GM18858 (cell line): ENCODE measurements at regions not wholly inside any gene's neighbourhood (a gene's known extent, or its start where the extent isn't known, plus 50 kb on each side); places are given as distances from the start of the nearest gene placed in this dataset.

ENCODE experiments used
- ATAC-seq: cut with Tn5 transposase; IDR thresholded peaks from one replicate; pipeline ENCODE4 v1.9.1; 2021; ENCODE audit not compliant: unreplicated experiment

DNA sequence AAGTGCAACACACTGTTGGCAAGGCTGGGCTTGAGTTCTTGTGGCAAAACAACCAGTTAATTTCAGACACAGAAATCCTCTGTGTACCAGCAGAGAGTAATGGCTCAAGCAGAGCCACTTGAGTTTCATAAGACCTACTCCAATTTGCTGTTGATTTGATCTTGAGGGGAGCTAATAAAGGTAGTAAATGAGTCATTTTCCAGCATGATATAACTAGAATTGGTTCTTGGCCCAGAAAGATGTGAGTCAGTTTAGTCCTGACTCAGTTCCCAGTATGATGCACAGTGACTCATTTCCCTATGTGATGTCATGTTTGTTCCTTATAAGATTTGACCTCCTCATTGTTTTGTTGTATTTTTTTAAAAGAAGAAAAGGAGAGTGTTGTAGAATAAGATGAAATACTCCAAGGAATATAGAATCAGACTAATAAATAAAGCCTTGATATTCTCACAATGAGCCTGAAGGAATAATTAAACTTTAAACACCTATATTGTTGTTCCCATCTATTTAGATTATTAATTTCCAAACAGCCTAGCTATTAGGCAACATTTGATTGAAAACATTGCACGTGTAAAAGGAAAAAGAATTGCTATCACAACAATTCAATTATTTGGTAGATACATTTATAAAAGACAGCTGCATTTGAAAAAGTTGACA, 186.2 kb downstream of the REEP3 start:
- ATAC-seq = peak; percentile 87

DNA sequence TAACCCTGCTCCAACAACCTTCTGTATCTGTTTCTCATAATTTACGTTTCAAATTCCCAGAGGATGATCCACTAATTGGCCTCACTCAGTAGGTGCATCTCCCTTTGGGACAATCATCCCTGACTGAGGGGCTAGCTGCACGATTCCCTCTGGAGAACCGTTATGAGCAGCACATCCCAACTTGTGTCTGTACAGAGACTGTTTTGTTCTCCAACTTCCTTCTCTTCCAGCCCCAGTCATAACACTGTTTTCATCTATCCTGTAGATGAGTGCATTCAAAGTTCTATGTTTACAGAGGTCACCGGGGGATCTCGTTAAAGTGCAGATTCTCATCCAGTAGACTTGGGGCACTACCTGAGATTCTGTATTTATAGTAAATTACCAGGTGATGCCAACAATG, 187.2 kb downstream of the REEP3 start:
- no peak for ATAC-seq

DNA sequence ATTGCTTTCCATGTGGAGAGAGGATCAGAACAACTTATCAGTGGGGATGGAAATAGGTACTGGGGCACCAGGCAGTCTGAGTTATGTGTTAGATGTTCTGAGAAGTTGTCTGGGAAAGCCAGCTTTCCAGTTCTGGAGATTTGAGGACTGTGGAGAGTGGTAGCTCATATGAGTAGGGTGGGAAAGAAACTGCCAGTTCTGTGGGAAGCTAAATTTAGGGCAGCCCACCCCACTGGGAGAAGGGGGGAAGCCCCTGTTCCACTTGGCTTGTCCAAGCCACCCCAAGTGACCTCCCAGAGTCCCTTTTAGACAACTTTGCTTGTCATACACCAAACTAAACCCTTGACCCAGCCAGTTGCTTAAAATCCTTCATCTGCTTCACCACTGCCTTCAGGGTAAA, 189.5 kb downstream of the REEP3 start:
- no peak for ATAC-seq

DNA sequence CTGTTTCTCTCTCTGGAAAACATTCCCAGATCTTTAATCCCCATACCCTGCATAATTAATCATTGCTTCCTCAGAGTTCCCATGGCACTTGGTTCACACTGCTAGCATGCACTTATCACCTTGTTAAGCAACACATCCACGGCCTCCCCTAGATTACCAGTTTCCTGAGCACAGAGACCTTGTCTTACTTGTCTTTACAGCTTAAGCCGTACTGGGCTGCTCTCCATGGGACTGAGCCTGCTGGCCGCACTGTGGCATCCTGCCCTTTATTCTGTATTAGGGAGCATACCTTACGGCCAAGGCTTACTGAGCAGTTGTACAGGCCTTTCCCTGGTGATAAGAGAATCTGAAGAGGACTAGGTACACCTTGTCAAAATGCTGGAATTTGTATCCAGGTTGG, 190.2 kb downstream of the REEP3 start:
- no peak for ATAC-seq

DNA sequence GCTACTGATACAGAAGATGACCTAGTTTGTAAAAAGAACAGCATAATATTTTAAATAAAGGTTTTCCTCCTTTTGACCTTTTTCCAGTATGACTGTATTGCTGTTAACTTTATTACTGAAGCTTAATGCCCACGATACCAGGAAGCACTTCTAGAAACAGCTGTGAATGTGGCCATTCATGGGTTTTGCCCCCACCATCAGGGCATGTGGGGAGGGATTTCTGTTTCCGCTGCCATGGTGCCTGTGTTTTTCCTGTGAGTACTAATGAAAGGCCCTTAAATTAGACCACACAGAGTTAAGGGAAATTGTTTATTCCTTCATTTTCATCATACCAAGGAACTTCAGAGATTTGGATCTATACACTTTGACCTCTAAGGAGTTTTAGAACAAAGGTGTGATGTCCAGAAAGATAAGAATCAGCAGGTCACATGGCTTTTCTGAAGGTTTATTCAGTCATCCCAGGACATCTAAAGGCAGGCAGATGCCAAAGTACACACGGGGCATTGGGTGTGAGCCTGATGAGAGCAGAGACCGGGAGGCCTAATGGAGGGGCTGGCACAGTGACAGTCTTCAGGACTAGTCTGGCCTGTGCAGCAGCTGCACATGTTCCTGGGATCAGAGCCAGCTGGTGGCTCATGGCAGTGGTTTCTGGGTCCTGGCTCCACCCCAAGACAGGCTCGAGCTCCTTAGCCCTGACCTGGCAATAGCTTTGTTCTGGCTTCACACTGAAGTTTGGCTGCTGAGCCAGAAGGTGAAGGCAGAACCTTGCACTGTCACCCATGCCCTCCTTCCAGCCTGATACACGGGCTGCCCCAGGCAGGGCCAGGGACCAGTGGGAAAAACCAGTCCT, 190.9 kb downstream of the REEP3 start:
- no peak for ATAC-seq

DNA sequence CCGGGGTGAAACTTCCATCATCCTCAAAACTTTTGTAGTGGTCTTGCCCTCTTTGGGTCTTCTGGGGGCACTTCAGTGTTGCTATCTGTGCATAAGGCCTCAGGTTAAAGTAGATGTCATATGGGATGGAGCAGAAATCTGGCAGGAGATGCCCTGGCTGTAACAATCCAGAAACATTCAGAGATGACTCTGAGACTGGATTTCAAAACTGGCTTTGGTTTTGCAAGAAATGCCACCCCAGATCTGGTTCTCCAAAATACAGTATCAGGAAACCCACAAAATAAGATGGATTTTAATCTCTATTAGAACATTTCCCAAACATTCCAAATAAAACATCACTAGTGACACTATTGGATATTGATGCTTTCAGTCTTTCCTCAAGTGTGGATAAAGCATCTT, 191.5 kb downstream of the REEP3 start:
- ATAC-seq = no peak

DNA sequence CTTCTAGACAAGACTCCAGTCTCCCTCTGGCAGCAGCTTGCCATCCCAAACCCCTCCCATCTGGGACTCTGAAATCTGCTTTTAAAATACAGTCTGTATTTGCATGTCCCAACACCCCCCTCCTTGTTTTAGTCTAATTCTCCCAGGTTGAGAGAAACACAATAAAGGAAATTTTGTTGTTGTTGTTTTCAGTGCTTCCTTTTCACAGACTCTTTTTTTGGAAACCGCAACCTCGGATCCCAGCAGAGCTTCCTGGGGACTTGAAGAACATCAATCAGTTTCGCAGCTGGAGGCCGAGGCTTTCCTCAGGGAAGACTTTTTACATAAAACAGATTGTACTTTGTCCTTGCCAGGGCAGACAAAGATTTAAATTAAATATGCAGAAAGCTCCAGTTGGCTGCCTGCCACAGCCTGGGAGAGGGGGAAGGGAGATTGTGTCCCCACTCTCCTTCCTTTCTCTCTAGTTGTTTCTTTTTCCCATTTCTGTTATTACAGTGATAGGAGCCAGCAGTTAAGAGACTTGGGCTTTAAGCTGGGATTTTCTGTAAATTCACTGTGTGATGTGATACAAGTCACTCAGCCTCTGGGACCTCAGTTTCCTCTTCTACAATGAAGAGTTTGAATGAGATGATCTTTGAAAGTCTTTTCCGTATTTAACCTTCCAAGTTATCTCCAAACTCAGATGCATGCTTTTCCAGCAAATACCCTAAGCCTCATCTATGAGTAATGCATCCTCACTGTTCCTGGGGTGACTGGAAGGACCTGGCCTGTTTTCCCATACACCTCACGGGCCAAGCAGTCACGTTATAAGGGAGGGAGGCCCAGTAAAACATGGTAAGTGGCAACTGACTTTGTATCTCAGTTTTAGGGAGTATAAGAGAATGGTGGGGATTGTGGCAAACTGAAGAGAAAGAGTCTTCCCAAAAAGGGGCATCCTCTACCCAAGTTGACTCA, 192.3 kb downstream of the REEP3 start:
- ATAC-seq = no peak

DNA sequence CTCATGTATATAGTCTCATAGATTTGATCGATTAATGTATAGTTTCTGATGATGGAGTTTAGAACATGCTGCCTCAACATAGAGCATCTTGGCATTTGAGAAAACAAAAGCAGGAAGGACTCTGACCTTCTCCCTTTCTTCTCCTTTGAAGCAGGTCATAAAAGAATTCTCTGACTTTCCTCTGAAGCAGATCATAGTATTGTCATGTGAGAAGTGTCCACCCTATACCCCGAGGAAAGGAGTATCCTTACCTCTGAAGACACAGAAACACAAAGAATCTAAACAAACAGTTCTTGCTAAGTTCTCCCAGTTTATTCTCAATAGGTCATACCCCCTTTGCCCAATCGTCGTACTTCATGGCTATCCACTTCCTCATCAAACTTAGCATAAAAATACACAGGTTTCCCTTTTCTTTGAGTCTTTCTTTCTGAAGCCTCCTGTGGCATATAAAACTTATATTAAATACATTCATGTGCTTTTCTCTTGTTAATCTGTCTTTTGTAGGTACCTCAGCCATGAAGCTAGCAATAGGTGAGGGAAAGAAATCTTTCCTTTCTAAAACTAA, 194.9 kb downstream of the REEP3 start:
- no peak for ATAC-seq

DNA sequence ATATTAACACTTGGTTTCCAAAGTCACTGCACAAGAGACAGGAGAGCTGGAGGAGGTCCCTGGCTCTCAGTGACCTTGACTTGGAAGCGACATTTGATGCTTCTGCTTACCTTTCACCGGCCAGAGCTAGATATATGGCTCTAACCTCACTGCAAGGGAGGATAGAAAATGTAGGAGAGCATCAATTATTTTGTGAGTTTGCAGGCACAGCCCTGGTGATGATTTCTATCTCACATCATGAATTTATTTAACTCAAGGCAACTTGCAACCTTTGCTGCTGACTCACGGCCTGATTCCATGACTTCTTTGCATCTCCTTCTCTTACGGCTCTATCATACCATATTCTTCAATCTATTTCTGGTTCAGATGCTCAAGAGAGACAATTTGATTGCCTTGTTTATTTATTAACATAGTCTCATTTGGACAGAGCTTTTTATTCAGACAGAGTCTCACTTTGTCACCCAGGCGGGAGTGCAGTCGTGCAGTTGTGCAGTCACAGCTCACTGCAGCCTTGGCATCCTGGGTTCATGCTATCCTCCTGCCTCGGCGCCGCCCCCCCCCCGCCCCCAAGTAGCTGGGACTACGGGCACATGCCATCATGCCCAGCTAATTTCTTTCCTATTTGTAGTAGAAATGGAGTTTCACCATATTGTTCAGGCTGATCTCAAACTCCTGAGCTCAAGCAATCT, 196.0 kb downstream of the REEP3 start:
- no peak for ATAC-seq

DNA sequence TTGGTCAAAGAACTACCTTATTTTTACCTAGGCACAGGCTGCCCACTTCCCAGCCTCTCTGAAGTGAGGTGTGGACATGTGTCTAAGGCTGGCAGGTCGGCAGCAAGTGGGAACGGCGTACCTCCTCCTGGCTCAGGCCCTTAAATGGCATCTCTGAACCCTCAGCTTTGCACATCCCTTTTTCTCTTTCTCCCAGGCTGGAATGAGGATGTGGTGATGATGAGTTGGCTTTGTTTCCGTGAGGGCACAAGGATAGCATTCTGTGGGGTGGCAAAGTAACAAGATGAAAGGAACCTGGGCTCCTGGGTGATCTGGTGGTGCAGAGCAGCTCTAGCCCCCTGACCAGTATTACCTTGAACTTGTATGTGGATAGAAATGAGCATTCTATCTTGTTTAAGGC, 196.8 kb downstream of the REEP3 start:
- no peak for ATAC-seq

DNA sequence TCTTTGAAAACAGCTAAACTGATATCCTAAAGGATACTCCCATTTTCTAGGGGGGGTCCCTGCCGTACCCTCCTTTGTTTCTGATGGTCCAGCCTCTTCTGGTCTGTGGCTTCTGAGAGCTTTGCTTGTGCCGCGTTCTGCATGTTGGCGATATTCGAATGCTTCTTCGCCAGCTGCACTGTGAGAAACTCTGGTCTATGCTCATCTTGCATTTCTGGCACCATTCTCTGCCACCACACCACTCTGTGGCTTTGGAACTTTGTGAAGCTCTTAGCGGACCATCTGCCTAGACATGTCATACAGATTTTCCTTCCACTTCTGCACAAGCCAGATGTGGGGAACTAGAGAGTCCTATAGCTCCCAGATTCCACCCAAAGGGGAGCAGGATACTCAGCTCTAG, 197.2 kb downstream of the REEP3 start:
- no peak for ATAC-seq

DNA sequence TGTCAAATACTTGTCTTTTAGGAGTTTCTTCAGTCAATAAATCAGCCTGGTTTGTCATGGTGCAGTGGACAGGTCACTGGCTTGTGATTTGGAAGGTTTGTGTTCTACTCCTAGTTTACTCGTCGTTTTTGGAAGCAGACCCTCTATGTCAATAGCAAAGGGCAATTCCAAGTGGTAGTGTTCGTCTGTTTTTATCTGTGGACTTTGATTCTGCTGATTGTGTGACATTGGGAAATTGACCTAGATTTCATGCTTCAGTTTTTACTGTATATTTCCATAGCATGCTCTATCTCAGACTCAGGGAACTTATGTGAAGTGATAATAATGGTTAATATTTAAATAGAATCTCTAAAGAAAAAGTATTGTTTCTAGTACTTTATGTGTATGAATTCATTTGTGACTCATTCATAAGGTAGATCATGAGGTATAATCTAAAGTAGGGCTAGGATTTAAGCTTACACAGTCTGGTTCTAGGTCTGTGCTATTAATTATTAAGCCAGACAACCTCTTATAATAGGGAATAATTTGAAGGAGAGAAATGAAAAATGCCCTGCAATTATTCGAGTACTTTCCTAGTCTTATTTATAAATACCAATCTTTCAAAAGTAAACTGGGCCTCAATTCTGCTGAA, 198.1 kb downstream of the REEP3 start:
- ATAC-seq = no peak

DNA sequence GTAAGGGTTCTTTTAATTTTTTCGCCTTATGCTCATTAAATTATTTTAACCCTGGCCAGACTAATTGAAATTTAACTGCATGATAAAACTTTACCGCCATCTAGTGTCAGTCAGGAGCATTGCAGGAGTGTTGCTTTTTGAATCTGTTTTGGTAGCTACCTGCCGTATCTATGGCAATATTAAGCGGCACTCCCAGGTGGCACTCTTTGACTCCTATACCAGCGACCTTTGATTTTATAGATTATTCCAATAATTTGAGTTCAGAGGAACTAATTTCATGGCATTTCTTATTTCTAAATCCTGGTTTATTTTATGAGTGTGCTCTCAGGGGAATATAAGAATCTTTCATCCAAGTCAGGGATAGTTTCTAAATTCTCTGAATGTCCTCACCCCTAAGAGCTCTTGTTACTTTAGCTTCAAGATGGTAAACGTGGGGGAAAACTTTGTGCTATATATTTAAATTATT, 198.9 kb downstream of the REEP3 start:
- ATAC-seq = peak; percentile 37

DNA sequence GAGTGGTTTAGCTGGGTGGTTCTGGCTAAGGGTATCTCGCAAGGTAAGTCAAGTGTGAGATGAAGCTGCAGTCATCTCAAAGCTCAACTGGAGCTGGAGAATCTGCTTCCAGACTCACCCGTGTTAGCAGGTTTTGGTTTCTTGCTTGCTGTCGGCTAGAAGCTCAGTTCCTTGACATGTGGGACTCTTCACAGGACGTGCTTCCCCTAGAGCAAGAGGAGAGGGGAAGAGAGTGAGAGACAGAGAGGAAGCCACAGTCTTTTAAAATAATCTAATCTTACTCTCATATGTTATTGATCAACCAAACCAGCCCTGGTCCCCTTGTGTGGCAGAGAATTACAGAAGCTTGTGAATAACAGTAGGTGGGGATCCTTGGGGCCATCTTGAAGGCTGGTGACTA, 199.5 kb downstream of the REEP3 start:
- peak; percentile 64 for ATAC-seq

DNA sequence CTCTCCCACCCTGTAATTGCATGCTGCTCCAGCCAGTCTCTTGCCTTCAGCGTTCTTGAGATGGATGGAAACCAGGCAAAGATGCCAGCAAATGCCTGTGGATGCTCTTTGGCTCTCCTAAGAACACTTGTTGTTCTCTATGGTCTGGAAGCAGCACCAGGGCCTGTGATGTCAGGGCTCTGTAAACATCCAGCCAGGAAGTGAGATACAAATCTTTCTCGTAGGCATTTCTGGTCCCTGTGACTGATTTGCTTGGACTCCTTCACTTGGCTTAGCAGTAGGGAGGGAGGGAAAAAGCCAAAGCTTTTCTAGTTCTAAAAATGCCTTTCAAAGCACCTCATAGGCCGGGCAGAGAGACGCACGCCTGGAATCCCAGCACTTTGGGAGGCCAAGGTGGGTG, 201.3 kb downstream of the REEP3 start:
- ATAC-seq = no peak

DNA sequence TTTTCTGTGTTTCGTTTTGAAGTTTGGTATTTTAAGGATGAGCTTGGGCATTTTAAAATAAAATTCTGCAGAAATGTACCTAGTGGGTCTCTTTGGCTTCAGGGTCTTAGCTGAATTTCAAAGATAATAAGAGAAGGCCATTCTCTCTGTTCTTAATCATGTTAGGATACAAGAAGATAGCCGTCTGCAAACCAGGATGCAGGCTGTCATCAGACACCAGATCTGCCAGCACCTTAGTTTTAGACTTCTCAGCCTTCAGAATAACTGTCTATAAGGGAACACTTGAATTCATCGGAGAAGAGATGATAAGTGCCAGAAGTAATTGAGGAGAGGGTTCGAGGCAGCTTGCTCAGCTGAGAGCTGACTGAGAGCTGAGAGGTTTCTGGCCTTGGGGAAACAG, 202.1 kb downstream of the REEP3 start:
- no peak for ATAC-seq

DNA sequence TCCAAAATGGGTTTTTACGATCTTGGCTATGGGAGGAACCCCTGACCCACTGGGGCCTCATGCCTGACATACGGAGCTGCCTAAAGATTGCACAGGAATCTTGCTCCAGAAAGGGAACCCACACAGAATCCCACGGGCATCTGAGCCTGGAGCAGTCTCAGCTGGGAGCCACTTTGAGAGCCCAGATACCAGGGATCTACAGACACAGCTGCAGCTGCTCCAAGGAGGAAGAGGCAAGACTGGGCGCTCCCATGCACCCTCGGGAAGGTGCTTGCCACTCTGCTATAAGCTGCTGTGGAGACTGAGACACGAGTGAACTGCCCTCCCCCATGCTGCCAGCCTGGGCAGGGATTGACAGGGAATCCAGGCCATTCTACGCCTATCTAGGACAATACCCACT, 202.5 kb downstream of the REEP3 start:
- ATAC-seq = no peak

DNA sequence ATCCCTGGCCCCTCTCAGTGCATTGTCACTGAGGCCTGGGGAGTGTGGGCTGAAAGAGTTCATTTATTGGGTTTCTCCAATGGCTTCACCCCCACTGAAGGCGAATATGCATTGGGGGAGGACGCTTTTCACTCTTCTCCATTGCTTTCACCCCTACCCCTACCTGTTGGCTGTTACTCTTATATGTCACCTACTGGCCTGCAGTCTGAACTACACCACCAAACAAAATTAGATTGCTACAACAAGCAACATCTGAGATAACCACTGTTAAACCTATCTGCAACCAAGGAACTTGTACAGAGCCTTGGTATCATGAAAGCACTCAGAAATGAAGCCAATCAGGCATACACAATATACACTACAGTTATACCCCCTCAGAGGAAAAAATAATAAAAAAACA, 203.7 kb downstream of the REEP3 start:
- no peak for ATAC-seq

DNA sequence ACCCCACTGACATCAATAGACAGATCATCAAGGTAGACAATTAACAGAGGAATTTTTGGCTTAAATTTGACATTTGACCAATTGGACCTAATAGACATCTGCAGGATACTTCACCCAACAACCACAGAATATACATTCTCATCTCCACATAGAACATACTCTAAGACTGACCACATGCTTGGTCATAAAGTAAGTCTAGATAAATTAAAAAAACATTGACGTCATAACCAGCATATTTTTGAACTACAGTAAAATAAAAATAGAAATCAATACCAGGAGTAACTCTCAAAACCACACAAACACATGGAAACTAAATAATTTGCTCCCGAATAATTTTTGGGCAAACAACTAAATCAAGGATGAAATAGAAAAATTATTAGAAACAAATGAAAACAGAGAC, 205.7 kb downstream of the REEP3 start:
- ATAC-seq = no peak

DNA sequence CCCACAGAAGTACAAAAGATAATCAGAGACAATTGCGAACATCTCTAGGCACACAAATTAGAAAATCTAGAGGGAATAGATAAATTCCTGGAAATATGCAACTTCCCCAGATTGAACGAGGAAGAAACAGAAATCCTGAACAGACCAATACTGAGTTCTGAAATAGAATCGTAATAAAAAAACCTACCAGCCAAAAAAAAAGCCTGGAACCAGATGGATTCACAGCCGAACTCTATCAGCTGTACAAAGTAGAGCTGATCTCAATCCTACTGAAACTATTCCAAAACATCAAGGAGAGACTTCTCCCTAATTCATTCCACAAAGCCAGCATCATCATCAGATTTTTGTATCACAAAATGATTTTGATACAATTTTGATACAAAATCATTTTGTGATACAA, 206.4 kb downstream of the REEP3 start:
- ATAC-seq = no peak
